Calu3 (cell line): ENCODE measurements at regions not wholly inside any gene's neighbourhood (a gene's known extent, or its start where the extent isn't known, plus 50 kb on each side); places are given as distances from the start of the nearest gene placed in this dataset.

ENCODE experiments used
- BruUV-seq: library from RNA; stranded (reverse); fragments of 400-500 nt; replicated peaks from 2 replicates; lab custom pipeline; 2021; lab: Mats Ljungman, UMichigan
- CTCF ChIA-PET: fragments of 300-600 bp; sonication (Branson Sonifier 250); formaldehyde crosslinking; loops from one replicate; lab custom pipeline; 2022; ENCODE audit warnings: antibody characterized with exemption; lab: Charles Lee
- DNase-seq: peaks from one replicate; pipeline ENCODE4 v3.0.0; 2022
- H3K27ac Mint-ChIP-seq: one replicate; pipeline ENCODE4 v1.8.0; 2022; ENCODE audit warnings: mixed read lengths; ENCODE audit not compliant: unreplicated experiment
- H3K27me3 Mint-ChIP-seq: one replicate; pipeline ENCODE4 v1.8.0; 2022; ENCODE audit warnings: mixed read lengths; ENCODE audit not compliant: unreplicated experiment
- H3K36me3 Mint-ChIP-seq: one replicate; pipeline ENCODE4 v1.8.0; 2022; ENCODE audit warnings: mild to moderate bottlenecking, moderate library complexity, mixed read lengths; ENCODE audit not compliant: insufficient read depth, unreplicated experiment
- H3K4me1 Mint-ChIP-seq: one replicate; pipeline ENCODE4 v1.8.0; 2022; ENCODE audit warnings: mild to moderate bottlenecking, low read depth, mixed read lengths; ENCODE audit not compliant: unreplicated experiment
- H3K4me3 Mint-ChIP-seq: one replicate; pipeline ENCODE4 v1.8.0; 2022; ENCODE audit warnings: mild to moderate bottlenecking, low read depth, moderate library complexity, mixed read lengths; ENCODE audit not compliant: unreplicated experiment
- H3K9me3 Mint-ChIP-seq: one replicate; pipeline ENCODE4 v1.8.0; 2022; ENCODE audit warnings: low read depth, mixed read lengths; ENCODE audit not compliant: unreplicated experiment
- intact Hi-C: fragments of 100-400 bp; cut with micrococcal nuclease; formaldehyde crosslinking; loops from one replicate; pipeline ENCODE4 v1.10.0; 2022; ENCODE audit not compliant: unreplicated experiment
- TF ChIP-seq, protein P1 (sequence below): fragments of 200-600 bp; IDR thresholded peaks from one replicate; pipeline ENCODE4 v1.8.0; 2022; ENCODE audit warnings: antibody characterized with exemption; ENCODE audit not compliant: unreplicated experiment

DNA sequence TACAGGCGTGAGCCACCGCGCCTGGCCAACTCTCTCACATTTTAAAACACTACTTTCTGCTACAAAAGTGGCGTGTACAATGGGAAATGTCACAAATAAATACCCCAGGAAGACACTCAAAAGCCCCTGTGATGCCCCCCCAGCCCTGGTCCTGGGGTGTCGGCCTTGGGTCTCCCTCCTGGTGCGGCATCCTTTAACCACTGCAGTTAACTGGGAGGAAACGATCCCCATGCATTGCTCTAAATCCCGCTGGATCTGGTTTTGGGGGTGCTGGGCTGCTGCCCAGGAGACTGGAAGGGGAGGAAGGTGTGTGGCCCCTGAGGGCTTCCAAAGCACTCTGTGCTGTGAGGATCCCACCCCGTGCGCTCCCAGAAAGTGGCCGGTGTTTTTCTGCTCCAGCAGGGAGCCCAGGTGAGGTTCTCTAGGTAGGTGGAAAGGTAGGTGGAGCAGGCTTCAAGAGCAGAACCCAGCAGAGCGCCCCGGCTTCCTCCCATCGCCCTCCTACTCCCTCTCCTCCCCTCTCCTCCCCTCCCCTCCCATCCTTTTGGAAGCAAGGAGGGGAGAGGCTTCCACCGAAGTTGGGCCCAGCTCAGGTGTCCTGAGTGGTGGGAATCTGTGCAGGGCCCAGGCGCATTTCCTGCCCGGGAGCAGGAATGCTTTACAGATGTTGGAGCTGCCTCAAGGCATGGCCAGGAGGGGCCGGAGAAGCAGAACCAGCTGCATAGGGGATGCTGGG, 363.3 kb downstream of the SEC14L1 start:
- DNase-seq: no peak
- Mint-ChIP-seq H3K36me3 (peaks cover 50% of the 10 kb centered on the region), H3K4me1 (no peaks in the 10 kb centered on the region), H3K27ac (no peak overlapping the region), H3K27me3 (no peaks in the 10 kb centered on the region), H3K4me3 (no peak overlapping the region), H3K9me3 (no peaks in the 10 kb centered on the region)
- CTCF ChIA-PET: no interaction called here
- intact Hi-C loops: no loop called here
- TF ChIP-seq, protein P1, sequence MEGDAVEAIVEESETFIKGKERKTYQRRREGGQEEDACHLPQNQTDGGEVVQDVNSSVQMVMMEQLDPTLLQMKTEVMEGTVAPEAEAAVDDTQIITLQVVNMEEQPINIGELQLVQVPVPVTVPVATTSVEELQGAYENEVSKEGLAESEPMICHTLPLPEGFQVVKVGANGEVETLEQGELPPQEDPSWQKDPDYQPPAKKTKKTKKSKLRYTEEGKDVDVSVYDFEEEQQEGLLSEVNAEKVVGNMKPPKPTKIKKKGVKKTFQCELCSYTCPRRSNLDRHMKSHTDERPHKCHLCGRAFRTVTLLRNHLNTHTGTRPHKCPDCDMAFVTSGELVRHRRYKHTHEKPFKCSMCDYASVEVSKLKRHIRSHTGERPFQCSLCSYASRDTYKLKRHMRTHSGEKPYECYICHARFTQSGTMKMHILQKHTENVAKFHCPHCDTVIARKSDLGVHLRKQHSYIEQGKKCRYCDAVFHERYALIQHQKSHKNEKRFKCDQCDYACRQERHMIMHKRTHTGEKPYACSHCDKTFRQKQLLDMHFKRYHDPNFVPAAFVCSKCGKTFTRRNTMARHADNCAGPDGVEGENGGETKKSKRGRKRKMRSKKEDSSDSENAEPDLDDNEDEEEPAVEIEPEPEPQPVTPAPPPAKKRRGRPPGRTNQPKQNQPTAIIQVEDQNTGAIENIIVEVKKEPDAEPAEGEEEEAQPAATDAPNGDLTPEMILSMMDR: no peak
- BruUV-seq: no TSS peak

DNA sequence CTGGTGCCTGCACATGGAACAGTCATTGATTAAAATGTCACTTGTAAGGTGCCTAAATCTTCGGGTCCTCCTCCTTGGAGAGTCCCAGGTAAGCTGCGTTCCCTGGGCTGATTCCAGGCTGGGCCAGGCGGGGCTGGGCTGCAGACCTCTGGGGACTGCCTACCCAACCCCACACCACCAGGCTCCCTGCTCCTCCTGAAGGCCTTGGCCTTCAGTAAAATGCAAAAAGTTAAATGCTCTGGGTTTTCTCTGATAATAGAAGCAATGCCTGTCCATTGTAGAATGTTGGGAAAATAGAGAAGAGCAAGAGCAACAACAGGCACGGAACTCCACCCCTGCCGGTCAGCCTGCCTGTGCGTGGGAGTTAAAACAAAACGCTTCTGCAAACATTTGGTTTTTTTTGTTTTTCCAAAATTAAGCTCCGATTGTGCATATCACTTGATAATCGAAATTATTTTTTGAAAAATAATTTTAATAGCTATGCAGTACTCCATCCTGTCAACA, 363.9 kb downstream of the SEC14L1 start:
- Mint-ChIP-seq H3K36me3 (peaks cover 44% of the 10 kb centered on the region), H3K4me1 (no peaks in the 10 kb centered on the region), H3K27me3 (no peaks in the 10 kb centered on the region), H3K27ac (no peak overlapping the region), H3K9me3 (no peaks in the 10 kb centered on the region), H3K4me3 (no peak overlapping the region)
- intact Hi-C loops: no loop called here
- CTCF ChIA-PET: interaction anchor here (1.5 kb wide), 1 partner anchor 75 kb away, joined by 4 read pairs; no protein-coding TSS in a partner anchor
- no peak for DNase-seq
- TF ChIP-seq, protein P1: no peak
- no TSS peak for BruUV-seq

DNA sequence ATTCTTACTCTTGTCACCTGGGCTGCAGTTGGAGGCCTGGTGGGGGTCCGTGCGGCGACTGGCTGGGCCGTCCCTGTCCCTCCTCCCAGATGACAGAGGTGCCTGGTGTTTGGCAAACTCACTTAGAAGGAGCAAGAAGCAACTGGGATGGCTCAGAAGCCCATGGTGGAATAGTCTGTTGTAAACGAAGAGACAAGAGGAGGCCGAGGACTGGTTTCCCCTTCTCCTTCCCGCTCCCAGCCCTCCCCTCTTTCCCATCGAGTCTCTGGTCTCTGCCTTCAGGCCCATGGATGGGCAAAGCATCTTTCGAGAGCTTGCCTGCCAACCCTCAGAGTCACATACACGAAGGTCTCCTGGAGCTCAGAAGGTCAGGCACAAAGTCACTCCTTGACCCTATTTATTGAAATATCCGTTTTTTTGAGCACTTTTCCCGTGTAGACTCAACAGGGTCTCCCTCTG, 364.4 kb downstream of the SEC14L1 start:
- BruUV-seq: no TSS peak
- Mint-ChIP-seq H3K27me3 (no peaks in the 10 kb centered on the region), H3K4me1 (no peaks in the 10 kb centered on the region), H3K4me3 (no peak overlapping the region), H3K27ac (no peak overlapping the region), H3K9me3 (no peaks in the 10 kb centered on the region), H3K36me3 (peaks cover 39% of the 10 kb centered on the region)
- TF ChIP-seq, protein P1: no peak
- CTCF ChIA-PET: interaction anchor here (1.5 kb wide), 1 partner anchor 75 kb away, joined by 4 read pairs; no protein-coding TSS in a partner anchor
- DNase-seq: no peak
- intact Hi-C loops: no loop called here

DNA sequence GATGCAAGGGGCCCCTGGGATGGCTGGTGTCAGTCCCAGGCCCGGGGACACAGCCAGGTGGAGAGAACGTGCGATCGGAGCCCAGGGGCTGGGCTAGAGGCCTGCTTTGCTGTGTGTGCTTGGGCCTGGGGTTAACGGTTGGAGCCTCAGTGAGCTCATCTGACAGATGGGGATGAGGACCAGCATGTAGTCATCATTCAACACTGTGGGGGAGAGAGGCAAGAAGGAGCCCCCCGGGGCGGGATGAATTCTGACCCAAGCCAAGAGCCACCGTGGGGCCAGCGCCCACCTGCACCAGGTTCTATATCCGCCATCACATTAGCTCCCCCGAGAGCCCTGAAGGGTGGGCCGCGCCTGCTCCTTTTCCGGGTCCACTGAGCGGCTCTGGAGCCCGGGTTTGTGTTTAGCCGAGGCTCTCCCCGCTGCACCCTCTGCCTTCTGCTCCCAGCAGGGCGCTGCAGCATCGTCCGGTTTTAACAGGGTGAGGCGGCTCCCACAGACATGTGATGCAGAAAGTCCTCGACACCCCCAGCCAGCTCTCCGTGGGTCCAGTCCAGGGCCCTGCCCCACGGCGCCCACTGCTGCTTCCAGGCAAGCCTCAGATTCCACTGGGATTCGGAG, 365.7 kb downstream of the SEC14L1 start:
- Mint-ChIP-seq H3K9me3 (no peaks in the 10 kb centered on the region), H3K4me3 (no peak overlapping the region), H3K27me3 (no peaks in the 10 kb centered on the region), H3K27ac (no peak overlapping the region), H3K4me1 (no peaks in the 10 kb centered on the region), H3K36me3 (peaks cover 29% of the 10 kb centered on the region)
- TF ChIP-seq, protein P1: no peak
- DNase-seq: no peak
- no TSS peak for BruUV-seq
- CTCF ChIA-PET: no interaction called here
- intact Hi-C loops: no loop called here
